T-helper 1 cell treated with Interleukin-12 subunit alpha and Interleukin-12 subunit beta and Interleukin-4 antibody, amounts not matched to agents 30 μg/mL and 1 μg/mL, for 36 hours (primary cell): ENCODE measurements at regions not wholly inside any gene's neighbourhood (a gene's known extent, or its start where the extent isn't known, plus 50 kb on each side); places are given as distances from the start of the nearest gene placed in this dataset.

Source experiments
- H3K27ac Mint-ChIP-seq: one replicate; pipeline ENCODE4 v1.8.0; 2021; ENCODE audit warnings: mild to moderate bottlenecking, mixed read lengths
- H3K27me3 Mint-ChIP-seq: one replicate; pipeline ENCODE4 v1.8.0; 2021; ENCODE audit warnings: low read depth, mixed read lengths
- H3K36me3 Mint-ChIP-seq: one replicate; pipeline ENCODE4 v1.8.0; 2021; ENCODE audit warnings: low read depth, mixed read lengths
- H3K4me1 Mint-ChIP-seq: one replicate; pipeline ENCODE4 v1.8.0; 2021; ENCODE audit warnings: low read depth, mixed read lengths
- H3K4me3 Mint-ChIP-seq: one replicate; pipeline ENCODE4 v1.8.0; 2021; ENCODE audit warnings: mild to moderate bottlenecking, moderate library complexity, mixed read lengths
- H3K9me3 Mint-ChIP-seq: one replicate; pipeline ENCODE4 v1.8.0; 2021; ENCODE audit warnings: mixed read lengths

DNA sequence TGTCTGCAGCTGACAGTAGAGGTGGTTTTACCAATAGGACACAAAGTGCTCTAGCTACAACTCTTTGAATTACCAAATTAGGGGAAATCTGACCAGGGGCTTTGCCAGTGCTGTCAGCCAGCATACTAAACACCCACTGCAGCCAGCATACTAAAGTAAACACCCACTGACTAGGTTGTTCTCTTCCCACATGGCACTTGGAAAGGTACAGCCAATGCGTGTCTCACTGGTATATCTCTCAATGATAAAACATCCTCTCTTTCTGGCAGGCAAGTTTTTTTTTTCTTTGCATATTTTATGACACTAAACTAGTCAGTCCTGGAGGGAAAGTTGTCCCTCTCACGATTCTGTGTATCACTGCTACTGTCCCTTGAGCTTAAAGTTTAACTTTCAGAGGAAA lies 216.1 kb downstream of the TLE1 start:
- Mint-ChIP-seq H3K36me3 (no peaks in the 10 kb centered on the region), H3K27ac (no peak overlapping the region), H3K4me3 (no peak overlapping the region), H3K4me1 (no peaks in the 10 kb centered on the region), H3K9me3 (peaks cover 8% of the 10 kb centered on the region), H3K27me3 (no peaks in the 10 kb centered on the region)

DNA sequence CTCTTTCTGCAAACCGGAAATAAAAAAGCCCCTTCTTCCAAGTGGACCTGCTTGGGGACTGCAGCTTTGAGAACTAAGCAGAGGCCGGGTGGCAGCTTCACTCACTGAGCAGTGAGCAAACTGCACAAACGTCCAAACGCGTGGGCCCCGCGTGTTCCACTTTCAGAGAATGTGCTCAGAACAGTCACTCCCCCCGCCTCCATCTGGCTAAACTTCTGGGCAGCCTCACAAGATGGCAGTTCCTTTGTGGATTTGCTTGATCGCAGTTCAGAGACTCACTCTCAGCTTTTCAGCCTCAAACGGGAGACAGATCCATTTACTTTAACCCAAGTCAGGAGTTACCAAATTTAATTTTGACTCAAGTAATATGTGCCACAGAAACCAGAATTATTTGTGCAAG lies 216.6 kb downstream of the TLE1 start:
- Mint-ChIP-seq H3K4me3 (no peak overlapping the region), H3K9me3 (peaks cover 8% of the 10 kb centered on the region), H3K36me3 (no peaks in the 10 kb centered on the region), H3K27ac (no peak overlapping the region), H3K4me1 (no peaks in the 10 kb centered on the region), H3K27me3 (no peaks in the 10 kb centered on the region)

DNA sequence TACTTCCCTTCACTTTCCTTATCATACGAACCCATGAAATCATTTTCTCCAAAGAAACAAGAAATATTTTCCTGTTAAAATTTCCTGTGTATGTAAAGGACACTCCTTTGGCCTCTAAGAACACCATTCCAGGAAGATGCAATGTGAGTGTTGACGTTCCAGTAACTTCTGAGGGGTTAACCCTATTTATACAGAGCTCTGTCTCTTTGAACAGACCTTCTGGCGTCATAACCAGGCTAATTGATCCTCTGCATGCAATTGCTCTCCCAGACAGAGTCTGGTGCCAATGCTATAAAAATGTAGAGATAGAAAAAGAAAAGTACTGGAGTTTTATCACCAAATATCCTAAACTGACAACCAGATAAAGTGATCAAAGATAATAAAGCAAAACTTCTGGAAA lies 218.5 kb downstream of the TLE1 start:
- Mint-ChIP-seq H3K27me3 (no peaks in the 10 kb centered on the region), H3K9me3 (peaks cover 8% of the 10 kb centered on the region), H3K4me3 (no peak overlapping the region), H3K27ac (no peak overlapping the region), H3K4me1 (no peaks in the 10 kb centered on the region), H3K36me3 (no peaks in the 10 kb centered on the region)

DNA sequence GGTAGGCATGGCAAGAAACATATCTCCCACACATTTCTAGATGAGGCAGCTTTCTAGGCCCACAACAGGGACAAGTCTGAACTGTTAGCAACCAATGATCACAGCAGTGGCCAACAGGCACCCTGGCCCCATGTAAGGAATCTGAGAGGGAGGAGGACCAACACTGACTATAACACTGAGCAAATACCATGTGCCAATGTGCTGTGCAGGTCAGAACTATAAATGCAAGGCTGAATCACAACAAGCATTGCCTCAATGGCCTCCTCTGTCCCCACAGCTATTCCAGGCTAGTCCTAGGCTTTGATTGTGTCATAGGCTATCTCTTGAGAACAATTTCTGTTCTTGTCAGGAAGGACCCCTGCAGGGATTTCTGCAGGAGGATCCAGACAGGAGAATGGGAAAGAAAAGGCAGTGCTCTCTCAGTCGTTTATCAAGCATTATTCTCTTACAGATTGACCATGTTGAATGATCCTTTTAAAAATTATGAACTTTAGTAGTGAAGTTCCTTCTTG lies 221.2 kb downstream of the TLE1 start:
- Mint-ChIP-seq H3K9me3 (peaks cover 5% of the 10 kb centered on the region), H3K27me3 (no peaks in the 10 kb centered on the region), H3K27ac (no peak overlapping the region)

DNA sequence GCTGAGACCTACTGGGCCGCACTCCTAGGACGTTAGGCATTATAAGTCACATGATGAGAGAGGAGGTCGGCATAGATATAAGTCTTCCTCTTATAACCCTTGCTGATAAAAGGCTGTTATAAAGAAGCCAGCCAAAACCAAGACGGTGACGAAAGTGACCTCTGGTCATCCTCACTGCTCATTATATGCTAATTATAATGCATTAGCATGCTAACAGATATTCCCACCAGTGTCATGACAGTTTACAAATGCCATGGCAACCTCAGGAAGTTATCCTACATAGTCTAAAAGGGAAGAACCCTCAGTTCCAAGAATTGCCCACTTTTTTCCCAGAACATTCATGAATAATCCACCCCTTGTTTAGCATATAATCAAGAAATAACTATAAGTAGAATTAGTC lies 222.4 kb downstream of the TLE1 start:
- Mint-ChIP-seq H3K36me3 (no peaks in the 10 kb centered on the region), H3K4me1 (no peaks in the 10 kb centered on the region), H3K4me3 (no peak overlapping the region), H3K9me3 (peaks cover 5% of the 10 kb centered on the region), H3K27me3 (no peaks in the 10 kb centered on the region), H3K27ac (no peak overlapping the region)

More for the DNA sequence above, 221.2 kb downstream of the TLE1 start:
- no peak overlapping the region for H3K4me3 Mint-ChIP-seq
- no peaks in the 10 kb centered on the region for H3K36me3 Mint-ChIP-seq
- H3K4me1 Mint-ChIP-seq: no peaks in the 10 kb centered on the region

DNA sequence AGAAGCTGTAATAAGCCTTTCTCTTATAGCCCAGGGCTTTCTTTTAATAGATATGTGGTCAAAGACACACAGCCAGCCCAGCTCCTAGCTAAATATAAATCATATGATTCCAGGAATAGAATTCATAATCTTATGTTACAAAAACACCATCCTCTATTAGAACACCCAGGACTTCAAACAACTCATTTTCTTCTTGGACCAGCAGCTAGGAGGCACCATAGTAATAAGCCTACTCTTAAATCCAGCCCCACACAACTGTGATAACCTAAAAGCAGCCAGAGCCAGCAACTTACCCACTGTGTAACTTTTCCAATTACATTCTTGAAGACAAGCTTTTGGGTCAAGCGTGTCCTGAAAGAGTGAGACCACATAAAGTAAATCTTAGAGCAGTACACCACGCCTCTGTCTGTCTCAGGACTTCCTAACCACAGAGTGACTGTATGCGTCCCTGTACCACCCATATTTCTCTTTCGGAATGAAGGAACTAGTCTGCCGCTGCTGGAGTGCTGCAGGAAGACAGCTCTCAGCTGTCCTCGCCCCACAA lies 223.8 kb downstream of the TLE1 start:
- Mint-ChIP-seq H3K4me1 (no peaks in the 10 kb centered on the region), H3K4me3 (no peak overlapping the region), H3K27me3 (no peaks in the 10 kb centered on the region), H3K9me3 (peaks cover 5% of the 10 kb centered on the region), H3K27ac (no peak overlapping the region), H3K36me3 (no peaks in the 10 kb centered on the region)

DNA sequence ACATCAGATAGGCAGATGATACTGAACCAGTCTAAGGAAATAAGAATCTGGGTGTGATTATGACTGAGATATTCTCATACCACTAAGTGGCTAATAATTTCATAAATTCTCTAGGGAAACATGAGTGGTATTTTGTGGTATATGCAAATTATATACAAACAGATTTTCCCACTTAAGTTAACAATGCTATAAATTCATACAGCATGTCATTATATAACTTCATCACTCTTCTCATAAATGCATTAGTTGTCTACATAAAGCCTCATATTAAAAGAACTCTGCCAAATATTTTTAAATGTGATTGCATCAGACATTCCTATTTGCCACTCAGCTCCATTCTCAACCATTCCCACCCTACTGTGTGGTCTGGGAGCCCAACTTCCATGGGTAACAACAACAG lies 226.5 kb downstream of the TLE1 start:
- Mint-ChIP-seq H3K27ac (no peak overlapping the region), H3K36me3 (no peaks in the 10 kb centered on the region), H3K9me3 (no peaks in the 10 kb centered on the region), H3K27me3 (no peaks in the 10 kb centered on the region), H3K4me1 (no peaks in the 10 kb centered on the region), H3K4me3 (no peak overlapping the region)

DNA sequence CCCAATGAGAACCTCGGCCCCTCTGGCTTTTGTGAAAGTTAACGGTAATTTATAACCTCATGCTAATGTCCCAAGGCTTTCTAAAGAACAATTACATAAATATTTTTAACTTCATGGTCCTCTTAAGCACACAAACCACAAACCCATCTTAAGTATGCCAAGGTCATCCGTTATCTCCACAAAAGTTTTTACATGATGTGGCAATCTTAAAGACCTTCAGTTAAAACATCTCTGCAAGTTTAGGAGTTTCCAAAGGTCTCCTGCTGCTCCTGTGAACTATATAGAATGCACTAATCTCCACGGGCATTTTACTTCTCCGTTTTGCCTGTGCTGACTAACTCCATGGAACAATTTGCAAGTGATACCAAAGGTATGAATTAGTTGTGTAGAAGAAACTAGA lies 228.2 kb downstream of the TLE1 start:
- Mint-ChIP-seq H3K9me3 (no peaks in the 10 kb centered on the region), H3K27ac (no peak overlapping the region), H3K36me3 (no peaks in the 10 kb centered on the region), H3K27me3 (no peaks in the 10 kb centered on the region), H3K4me3 (no peak overlapping the region), H3K4me1 (no peaks in the 10 kb centered on the region)

DNA sequence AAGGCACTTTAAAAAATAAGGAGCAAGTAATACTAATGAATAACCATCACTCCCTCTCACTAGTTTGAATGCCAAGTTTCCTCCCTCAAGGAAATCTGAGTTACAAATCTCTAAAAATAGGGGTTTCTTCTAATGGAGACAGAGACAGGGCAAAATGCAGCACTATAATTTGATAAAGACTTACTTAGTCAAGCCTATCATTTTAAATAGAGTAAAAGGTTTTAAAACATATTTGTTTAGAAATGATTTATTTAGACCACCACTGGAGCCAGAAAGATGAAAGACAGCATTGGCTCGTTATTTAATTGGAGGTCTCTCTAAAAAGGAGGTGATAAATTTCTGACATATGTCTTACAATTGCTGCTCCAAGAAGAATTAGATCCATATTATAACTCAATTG lies 228.7 kb downstream of the TLE1 start:
- Mint-ChIP-seq H3K4me3 (no peak overlapping the region), H3K27ac (no peak overlapping the region), H3K27me3 (no peaks in the 10 kb centered on the region), H3K36me3 (no peaks in the 10 kb centered on the region), H3K4me1 (no peaks in the 10 kb centered on the region), H3K9me3 (no peaks in the 10 kb centered on the region)

DNA sequence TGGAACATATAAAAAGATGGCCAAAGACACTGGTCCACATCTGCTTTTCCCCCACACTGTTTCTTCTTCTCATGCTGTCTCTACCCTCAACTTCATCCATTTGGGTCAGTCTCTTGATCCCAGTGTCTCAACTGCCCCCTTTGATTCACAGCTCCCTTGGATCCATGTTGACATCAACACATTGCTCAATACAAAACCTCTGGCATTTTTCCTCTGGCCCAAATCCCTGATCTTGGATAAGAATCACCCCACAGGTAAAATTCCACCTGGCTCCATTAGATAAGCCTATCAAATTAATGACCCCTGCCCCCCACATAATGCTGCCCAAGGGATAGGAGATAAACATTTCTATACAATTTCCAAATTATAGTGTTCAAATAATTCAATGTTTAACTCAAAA lies 229.8 kb downstream of the TLE1 start:
- H3K27me3 Mint-ChIP-seq: no peaks in the 10 kb centered on the region
- H3K9me3 Mint-ChIP-seq: no peaks in the 10 kb centered on the region
- no peak overlapping the region for H3K4me3 Mint-ChIP-seq
- no peaks in the 10 kb centered on the region for H3K36me3 Mint-ChIP-seq
- H3K27ac Mint-ChIP-seq: no peak overlapping the region
- H3K4me1 Mint-ChIP-seq: no peaks in the 10 kb centered on the region

DNA sequence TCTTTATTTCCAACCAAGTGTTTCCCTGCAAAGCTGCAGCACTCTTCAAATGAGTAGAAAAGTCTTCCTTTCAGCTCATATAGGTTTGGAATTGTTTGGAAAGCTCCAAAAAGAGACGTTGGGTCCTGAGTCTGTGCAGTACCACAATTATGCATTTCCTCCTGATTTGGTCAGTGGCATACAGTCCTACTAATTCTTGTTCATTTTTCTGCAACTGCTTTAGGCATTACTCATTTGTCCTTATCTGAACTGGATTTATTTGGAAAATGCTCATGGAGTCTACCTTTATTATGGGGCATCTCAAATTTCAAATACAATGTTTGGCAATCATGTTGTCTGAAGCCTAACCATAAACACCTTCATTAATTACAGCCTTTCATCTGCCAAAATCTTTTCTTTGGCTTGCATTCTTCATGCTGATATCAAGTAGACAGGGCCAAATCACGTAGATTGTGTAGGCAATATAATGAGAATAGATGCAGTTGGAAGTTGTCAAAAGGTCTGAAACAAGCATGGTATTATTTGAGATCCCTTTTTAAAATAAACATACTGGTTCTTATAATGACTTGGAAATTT lies 232.8 kb downstream of the TLE1 start:
- Mint-ChIP-seq H3K27me3 (no peaks in the 10 kb centered on the region), H3K9me3 (no peaks in the 10 kb centered on the region), H3K36me3 (no peaks in the 10 kb centered on the region), H3K27ac (no peak overlapping the region), H3K4me3 (no peak overlapping the region), H3K4me1 (no peaks in the 10 kb centered on the region)

DNA sequence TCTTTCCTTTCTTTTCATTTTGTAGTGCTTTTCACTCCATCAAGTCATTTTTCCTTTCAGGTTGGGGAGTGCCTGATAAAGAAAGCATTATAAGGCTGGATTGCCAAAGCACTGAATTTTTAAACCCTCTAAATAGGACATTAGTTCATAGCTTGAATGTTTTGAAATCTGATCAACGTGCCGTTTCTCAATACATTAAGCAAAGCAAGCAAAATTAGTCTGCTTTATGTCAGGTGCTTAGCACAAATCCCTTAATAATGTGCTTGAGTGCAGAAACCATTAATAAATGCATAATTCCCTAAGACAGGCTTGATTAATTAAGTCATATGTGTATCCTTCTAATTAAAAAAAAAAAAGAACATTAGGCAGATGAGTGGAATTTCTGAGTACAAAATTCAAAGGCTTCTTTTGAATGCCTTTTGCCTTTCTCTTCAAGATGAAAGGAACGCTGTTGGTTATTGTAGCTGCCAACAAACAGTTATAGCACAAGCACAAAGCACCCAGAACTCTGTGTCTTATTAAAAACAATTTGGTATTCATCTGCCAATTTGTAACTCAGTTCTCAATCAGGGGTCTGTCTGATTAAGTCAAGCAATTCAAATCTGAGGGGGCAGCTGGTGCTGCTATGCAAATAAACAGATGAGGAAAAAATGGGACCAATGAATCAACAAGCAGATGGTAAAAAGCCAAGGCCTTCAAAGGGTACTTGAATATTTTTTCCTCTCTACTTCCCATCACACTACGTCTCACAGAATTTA lies 233.7 kb downstream of the TLE1 start:
- Mint-ChIP-seq H3K27ac (no peak overlapping the region), H3K27me3 (no peaks in the 10 kb centered on the region), H3K4me3 (no peak overlapping the region), H3K4me1 (no peaks in the 10 kb centered on the region), H3K9me3 (peaks cover 4% of the 10 kb centered on the region), H3K36me3 (no peaks in the 10 kb centered on the region)

DNA sequence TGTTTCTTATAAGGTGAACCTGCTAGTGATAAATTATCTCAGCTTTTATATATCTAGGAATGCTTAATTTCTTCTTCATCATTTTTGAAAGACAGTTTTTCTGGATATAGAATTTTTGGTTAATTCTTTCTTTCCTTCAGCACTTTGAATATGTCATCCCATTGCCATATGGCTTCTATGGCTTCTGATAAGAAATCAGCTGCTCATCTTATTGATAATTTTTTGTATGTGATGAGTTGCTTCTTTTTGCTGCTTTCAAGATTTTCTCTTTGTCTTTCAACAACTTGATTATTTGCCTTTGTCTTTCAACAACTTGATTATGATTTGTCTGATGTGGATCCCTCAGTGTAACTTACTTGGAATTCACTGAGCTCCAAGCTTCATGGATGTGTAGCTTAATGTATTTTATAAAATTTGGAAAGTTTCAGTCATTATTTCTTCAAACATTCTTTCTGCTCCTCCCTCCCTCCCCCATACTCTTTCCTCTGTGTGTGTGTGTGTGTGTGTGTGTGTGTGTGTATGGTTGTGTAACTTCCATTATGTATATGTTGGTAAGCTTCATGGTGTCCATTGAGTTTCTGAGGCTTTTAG lies 243.9 kb downstream of the TLE1 start:
- H3K27me3 Mint-ChIP-seq: no peaks in the 10 kb centered on the region
- no peak overlapping the region for H3K27ac Mint-ChIP-seq
- H3K9me3 Mint-ChIP-seq: peaks cover 30% of the 10 kb centered on the region
- no peak overlapping the region for H3K4me3 Mint-ChIP-seq
- no peaks in the 10 kb centered on the region for H3K36me3 Mint-ChIP-seq
- no peaks in the 10 kb centered on the region for H3K4me1 Mint-ChIP-seq

DNA sequence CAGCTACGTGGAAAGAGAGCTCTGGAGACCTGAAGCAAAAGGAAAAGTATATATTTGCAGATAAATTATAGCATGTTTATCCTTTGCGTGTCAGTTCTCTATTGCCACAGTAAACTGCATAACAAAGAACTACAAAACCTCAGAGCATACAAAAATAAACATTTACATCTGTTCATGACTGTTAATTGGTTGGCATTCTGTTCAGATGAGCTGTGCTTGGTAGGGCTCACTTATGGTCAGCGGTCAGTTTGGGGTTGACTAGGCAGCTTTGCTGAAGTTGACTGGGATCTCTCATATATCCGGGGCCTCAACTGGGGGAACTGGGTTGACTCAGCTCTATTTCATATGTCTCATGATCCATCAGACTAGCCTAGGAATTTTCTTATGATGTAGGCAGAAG lies 257.7 kb downstream of the TLE1 start:
- H3K27me3 Mint-ChIP-seq: no peaks in the 10 kb centered on the region
- peaks cover 26% of the 10 kb centered on the region for H3K9me3 Mint-ChIP-seq
- no peaks in the 10 kb centered on the region for H3K36me3 Mint-ChIP-seq
- no peaks in the 10 kb centered on the region for H3K4me1 Mint-ChIP-seq
- H3K27ac Mint-ChIP-seq: no peak overlapping the region
- H3K4me3 Mint-ChIP-seq: no peak overlapping the region

DNA sequence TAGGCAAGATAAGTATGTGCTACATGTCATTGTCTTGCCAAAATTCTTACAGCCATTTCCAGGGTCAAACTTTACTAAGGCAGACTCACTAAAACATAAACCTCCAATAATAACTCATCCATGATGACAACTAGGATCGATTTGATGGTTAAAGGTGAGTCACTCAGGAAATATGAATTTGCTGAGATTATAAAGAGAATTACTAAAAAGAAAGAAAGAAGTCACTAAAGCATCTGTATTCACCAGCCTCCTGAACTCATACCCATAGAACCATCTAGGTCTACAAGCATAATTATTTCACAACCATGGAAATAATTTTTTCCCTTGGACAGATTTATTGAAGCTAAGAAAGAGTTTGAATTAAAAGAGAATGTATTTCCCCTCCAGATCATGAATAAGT lies 258.6 kb downstream of the TLE1 start:
- Mint-ChIP-seq H3K27me3 (no peaks in the 10 kb centered on the region), H3K4me1 (no peaks in the 10 kb centered on the region)

More for the DNA sequence above, 258.6 kb downstream of the TLE1 start:
- peaks cover 30% of the 10 kb centered on the region for H3K9me3 Mint-ChIP-seq
- no peak overlapping the region for H3K4me3 Mint-ChIP-seq
- H3K36me3 Mint-ChIP-seq: no peaks in the 10 kb centered on the region
- no peak overlapping the region for H3K27ac Mint-ChIP-seq
